ENCODE measurements at regions not wholly inside any gene's neighbourhood (a gene's known extent, or its start where the extent isn't known, plus 50 kb on each side); places are given as distances from the start of the nearest gene placed in this dataset.

GRCh38 chr3:5463991-5464390 is 276.5 kb downstream of the EDEM1 start:
- TF ChIP-seq CTCF (IDR thresholded peaks at IDR 0.05; ENCODE audit: extremely low read depth in 1 of 2, insufficient read depth in 1 of 2, low read depth in 1 of 2, low read length in 2 of 2) (no peak), POLR2AphosphoS5 (IDR thresholded peaks at IDR 0.05; ENCODE audit: insufficient read depth, low read depth, low read length) (no peak), MYC (IDR thresholded peaks at IDR 0.05; ENCODE audit: low read depth, low read length) (no peak), POLR2A (IDR thresholded peaks at IDR 0.05; ENCODE audit: low read depth, low read length) (no peak), EZH2 (IDR thresholded peaks at IDR 0.05; ENCODE audit: borderline replicate concordance, low read depth, low read length, severe bottlenecking) (no peak)

All from endothelial cell of umbilical vein (primary cell).